GM19023 (cell line): ENCODE measurements at regions not wholly inside any gene's neighbourhood (a gene's known extent, or its start where the extent isn't known, plus 50 kb on each side); places are given as distances from the start of the nearest gene placed in this dataset.
"Not testable (repeated sequence)": the region's sequence is repeated elsewhere in the genome, so short reads cannot be mapped to it uniquely, and the experiment has no call there.

Experiments
- ATAC-seq: cut with Tn5 transposase; IDR thresholded peaks from one replicate; pipeline ENCODE4 v1.9.1; 2021; ENCODE audit warnings: mild to moderate bottlenecking, moderate library complexity; ENCODE audit not compliant: unreplicated experiment

DNA sequence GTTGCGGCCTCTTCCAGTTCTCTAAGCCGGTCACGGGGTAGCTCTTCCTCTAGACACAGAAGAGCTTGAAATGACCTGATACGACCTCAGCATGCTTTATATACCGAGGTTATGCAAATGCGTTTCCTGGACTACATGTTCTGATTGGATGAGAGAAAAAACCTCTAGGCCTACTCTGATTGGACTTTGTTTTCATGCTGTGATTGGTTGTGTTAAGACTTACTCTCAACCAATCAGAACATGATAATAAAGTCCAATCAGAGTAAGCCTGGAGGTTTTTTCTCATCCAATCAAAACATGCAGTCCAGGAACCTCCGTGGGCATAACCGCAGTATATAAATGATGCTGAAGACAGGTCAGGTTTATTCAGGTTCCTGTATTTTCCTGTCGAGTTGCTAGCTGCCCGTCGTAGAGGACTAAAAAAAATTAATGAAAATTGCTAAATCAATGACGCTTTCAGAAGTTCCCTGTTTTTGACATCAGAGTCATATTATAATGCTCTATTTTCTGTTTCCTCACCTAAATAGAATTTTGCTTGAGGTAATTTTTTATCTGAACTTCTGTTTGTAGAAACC is 177.4 kb downstream of the POTEB3 start:
- ATAC-seq: no peak

- ATAC-seq: no peak
These were observed 178.1 kb downstream of the POTEB3 start for GRCh38 chr15:21261965-21262850.

DNA sequence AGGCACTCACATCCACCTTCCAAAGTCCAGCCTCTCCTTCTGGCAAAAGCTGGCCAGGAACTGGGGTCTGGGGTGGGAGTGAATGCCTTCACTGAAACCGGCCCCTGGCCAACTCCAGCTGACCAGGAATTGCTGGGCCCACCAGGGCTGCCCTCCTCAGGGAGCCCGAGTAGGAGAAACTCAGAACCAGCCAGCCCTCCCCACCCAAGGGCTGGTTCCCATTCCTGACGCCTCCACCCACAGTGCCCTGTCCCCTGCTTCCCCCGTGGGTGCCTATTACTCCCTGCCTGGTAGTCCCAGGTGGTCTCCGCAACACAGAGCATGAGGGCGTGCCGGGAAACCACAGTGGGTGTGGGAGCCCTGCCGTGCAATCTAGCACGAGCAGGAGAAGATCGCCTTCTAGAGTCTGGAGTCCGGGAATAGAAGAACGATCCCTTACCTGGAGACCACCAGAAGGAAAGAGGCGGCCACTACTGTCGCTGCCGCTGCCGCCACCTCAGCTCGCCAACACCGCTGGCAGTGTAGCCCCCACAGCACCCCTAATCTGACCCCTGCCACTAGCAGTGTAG is 178.8 kb downstream of the POTEB3 start:
- no peak for ATAC-seq

- ATAC-seq: no peak
These were observed 179.3 kb downstream of the POTEB3 start for GRCh38 chr15:21260966-21261395.

- not testable (repeated sequence) for ATAC-seq
These were observed 181.7 kb downstream of the POTEB3 start for GRCh38 chr15:21258635-21259034.

GRCh38 chr15:21249508-21250019 is 190.7 kb downstream of the POTEB3 start:
- not testable (repeated sequence) for ATAC-seq
